ENCODE measurements at regions not wholly inside any gene's neighbourhood (a gene's known extent, or its start where the extent isn't known, plus 50 kb on each side); places are given as distances from the start of the nearest gene placed in this dataset.
"Not testable (repeated sequence)": the region's sequence is repeated elsewhere in the genome, so short reads cannot be mapped to it uniquely, and the experiment has no call there.

DNA sequence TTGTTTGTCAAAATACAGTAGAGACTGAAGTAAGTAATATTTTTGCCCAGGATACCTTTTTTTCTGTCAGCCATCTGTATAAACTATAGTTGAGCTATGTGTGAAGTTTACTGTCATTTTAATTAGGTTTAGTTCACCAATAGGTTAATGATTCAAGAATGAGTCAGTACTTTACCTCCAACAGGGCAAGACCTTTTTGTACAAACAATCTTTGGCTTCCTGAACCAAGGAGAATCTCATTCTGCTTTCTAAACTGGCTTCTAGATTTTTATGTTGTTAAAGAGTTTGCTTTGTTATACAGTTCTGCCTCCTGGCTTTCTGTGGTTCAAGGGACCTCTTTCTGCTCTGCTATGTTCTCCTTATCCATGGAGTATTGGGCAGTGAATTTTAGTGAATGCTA is 412.0 kb upstream of the NR3C2 start:
- no peak for DNase-seq

DNA sequence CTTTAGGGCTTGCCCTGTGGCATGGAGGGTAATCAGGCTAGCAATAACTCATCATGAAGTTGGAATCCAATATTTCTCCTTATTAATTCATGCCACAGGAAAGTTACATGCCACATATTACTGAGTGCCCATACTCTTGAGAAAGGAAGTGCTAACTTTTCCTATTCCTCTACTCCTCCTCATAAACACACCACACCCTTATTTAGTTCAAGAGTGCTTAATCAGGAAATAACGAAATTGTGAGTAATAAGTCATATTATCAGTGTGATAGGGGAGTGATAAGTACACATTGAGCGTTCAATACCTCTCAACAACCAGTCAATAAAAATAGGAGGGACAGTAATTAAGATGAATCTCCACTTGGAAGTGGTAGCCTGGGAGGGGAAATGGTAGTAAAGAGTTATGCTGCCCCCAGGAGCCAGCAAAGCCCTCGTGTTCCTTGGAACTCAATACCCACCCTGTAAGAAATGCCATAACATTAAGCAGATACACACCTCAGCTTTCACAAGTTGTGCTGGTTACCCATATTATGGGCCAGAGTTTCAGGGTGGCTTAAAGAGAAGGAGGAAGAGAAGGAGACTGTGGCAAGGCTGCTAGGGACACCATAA is 410.0 kb upstream of the NR3C2 start:
- DNase-seq: no peak

DNA sequence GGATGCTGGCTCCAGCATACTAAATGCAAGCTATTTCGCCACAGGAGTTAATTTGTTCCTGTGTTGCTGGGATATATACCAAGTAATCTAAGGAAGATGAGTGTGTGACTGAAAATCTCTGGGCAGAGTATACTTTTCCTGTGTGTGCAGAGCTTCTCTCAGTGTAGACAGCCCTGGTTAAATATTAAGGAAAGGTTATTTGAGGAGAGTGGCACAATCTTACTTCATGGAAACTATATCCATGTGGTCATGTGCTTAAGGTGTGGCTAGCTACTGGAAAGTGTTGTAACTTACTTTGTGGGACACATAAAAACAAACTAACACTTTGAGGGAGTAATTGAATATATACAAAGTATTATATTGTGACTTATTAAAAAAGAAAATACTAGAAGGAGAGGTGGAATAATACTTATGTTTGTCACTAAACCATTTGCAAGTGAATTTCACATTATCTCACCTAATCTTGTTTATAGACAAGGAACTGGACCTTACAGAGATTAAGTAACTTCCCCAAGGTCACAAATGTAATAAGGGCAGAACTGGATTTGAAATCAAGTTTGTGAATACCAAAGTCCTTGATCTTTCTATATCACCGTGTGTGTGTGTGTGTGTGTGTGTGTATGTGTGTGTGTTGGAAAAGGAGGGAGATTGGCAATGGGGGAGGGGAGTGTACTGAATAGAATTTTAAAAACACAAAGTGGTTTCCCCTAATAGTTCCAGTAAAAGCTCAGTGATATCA is 408.2 kb upstream of the NR3C2 start:
- no peak for DNase-seq

DNA sequence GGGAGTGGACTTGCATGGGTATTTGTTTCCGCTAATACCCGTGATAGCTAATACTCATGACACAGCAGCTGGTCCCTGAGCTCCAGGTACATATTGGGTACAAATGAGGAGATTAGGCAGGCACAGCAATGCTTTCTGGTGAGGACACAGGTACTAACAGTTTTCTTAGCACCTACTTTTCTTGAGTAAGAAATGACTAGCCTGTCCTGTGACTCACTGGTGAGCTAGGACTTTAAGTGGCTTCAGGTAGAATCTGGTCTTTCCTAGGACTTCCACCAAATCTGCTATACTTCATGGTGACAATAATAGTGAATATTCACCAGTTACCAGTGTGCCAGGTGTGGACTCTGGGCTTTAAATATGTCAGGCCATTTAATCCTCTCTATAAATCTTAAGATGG is 407.4 kb upstream of the NR3C2 start:
- no peak for DNase-seq

GRCh38 chr4:148847544-148848255 is 405.5 kb upstream of the NR3C2 start:
- no peak for DNase-seq

DNA sequence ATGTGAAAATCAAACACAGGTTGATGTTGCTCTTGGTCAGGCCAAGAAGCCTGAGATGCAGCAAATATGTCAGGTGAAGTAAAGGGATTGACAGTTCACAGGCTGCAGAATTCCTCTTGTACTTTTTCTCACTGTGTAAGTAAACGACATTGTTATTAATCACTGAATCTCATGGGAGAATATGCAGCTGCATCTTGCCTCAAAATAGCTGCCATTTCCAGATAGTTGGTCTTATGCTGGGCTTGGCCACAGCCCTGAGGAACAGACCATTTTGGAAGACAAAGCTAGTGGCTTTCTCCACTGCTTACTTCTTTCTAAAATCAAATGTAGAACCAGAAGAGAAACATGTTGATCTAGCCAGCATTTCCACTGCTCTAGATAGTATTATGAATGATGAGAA is 403.4 kb upstream of the NR3C2 start:
- no peak for DNase-seq

DNA sequence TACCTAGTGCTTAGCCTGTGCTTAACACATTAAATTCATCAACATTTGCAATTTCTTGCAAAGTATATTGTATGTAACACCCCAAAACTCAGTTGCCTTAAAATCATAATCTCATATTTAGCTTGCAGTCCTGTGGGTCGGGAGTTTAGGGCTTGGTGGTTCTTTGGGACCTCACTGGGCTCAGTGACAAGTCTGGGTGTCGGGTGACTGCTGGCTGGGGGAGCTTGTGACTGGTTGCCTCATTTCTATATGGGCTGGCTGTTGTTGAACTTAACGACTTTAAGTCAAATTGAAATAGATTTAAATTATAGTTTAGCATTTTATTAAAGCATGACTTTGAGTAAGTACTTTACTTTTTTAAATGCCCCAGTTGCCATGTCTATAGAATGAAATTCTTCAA is 401.4 kb upstream of the NR3C2 start:
- DNase-seq: no peak

GRCh38 chr4:148842843-148843242 is 400.6 kb upstream of the NR3C2 start:
- no peak for DNase-seq

DNA sequence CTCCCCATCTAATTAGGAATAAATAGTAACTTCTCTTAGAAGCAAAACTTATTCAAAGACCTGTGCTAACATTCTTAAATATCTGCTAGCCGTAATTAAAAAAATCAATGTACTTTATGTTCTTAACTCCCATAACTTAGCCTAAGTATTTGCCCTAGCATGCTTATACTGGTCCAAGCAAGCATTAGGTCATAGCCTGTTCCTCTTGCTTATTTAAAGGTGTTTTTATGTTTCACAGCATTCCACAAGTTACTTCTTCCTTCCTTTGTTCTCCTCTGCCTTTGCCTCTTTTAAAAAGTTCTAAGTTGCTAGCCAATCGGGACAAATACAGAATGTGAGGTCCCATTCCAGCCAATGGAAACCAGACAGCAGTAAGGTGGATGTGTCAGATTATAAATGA is 395.4 kb upstream of the NR3C2 start:
- DNase-seq: not testable (repeated sequence)

DNA sequence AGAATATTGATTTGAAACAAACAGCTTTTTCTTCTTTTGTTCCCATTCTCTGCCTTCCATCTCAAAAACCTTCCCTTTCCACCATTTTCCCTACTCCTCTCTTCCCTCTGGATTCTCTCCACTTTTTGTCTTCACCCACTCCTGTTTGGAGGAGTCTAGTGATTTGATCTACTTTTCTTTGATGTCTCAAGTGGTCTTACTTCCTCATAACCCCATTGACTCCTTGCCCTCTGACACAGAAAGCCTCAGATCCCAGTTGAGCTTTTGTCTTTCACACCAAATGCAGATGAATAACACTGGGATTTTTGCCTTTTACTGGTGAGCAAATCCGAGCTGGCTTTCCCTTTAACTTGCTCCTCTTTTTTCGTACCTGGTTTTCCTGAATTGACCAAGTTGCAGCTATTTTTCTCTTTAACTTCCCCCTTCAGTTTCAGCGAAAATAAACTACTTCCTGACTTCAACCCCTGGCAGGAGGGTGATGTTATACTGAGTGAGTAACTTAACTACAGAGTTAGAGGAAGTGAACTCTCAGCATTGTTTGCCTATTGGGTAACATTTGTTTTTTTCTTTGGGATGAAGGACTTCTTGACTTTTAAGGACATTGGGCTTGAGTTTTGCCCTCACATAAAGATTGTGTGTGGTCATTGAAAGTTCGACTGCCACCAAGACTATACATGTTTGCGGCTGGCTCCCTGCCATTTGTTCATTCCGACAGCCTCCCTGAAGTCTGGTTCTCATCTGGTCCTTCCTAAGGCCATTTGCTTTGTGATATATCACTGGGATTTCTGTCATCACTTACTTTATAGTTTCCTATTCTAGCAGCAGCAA is 392.8 kb upstream of the NR3C2 start:
- DNase-seq: peak; percentile 70 to 85 (median 80)

DNA sequence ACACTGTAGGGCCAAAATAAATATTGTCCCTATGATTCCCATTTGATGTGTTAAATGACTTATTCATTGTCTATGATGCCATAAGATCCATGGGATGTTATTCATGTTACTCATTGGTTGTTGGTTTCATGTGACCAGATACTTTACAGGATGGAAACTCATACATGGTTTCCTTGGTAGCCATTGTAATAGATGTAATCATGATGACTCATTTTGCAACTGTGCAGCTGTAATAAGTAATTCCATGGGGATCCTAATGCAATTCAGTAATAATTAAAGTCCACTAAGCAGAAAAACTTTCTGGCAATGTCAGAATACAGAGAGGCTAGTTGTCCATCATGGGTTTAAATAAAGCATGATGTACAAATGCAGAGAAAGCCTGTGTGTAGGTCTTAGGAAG is 389.7 kb upstream of the NR3C2 start:
- DNase-seq: peak in 2 of 3 donors; percentile 41 to 61

DNA sequence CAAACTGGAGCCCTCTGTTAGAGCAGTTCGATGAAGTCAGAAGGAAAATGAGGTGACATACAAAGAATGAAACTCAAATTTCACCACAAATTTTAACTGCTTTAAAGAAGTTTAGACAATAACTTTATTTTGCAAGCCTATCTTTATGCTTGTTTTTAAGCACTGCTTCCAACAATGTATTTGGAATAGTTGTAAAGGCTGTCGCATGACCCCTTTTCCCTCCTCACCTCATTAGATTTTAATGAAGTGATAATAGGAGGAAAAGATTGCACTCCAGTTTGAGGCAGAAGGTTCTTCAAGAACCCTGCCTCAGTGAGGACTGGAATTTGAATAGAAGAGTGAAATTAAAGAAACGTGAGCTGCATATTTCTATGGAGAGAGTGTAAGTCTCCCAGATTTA is 386.1 kb upstream of the NR3C2 start:
- DNase-seq: no peak

DNA sequence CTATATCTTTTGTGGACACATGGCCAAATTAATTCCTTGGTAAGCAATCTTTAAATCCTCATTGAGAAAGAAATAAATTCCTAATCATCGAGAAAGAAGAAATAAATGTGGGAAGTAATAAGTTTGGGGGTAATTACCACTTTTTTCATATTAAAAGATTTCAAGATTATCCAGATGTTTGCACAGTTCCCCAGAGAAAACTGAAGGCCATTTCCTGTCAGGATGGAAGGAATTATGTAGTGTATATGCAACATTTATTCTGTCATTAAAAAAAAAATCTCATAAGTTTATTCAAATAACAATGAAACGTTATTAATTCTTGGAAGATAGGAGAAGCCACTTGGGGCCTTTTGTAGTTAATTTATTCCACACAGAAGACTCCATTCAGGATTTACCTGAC is 385.6 kb upstream of the NR3C2 start:
- DNase-seq: no peak

GRCh38 chr4:148823419-148823769 is 381.2 kb upstream of the NR3C2 start:
- no peak for DNase-seq

DNA sequence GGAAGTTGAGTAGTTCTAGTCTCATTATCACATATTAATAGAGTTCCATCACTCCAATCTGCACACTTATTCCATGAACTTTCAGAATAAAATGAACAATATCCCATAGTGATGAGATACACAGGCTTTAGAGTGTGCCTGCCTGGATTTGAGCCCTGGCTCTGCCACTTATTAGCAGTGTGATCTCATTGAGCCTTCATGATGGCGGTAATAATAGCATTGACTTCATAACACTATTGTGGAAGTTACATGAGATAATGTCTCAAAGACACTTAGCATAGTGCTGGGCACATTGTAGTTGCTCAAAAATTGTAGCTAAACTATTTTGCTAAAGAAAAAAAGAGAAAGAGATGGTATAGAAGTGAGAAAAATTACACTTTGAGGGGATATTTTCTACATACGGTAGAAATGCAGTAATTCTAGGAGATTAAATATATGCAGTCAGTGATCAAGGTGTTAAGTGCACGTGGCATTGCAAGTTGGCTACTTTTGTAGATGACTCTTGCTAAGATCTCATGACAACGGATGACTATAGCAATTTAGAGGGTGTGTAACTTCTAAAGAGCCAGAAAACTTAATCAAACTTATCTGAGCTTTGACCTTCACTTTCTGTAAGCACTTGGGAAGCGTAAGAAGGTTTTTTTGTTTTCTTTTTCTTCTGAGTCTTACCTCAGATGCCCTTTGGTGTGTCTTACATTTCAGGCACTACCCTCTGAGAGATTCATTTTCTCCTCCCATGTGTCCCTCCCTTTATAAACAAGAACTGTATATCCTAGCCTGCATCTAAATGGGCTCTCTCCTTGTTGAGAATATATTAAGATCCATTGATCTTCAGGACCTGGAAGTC is 380.6 kb upstream of the NR3C2 start:
- DNase-seq: no peak

DNA sequence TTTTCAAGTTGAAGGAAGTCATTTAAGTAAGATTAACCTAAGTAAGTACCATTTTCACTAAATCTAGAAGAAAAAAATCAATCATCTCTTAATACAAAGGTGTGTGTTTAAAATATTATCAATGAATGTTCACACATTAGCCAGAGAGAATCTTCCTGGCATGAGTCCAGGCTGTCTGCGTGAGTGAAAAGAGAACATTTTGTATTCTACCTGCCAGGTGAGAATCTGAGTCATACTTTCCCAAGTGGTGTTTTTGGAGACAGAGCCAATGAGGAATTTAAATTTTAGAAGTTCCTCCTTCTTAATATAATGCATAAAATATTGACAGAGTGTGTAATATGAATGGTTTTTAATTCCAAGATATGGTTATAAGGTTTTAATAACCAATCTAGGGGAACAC is 371.8 kb upstream of the NR3C2 start:
- no peak for DNase-seq

- no peak for DNase-seq
Measured at GRCh38 chr4:148813289-148813688, 371.1 kb upstream of the NR3C2 start.

- DNase-seq: no peak
Measured at GRCh38 chr4:148812101-148812500, 369.9 kb upstream of the NR3C2 start.

- DNase-seq: no peak
Measured at GRCh38 chr4:148810461-148810860, 368.2 kb upstream of the NR3C2 start.

- no peak for DNase-seq
Measured at GRCh38 chr4:148808416-148808815, 366.2 kb upstream of the NR3C2 start.

GRCh38 chr4:148800940-148801339 is 358.7 kb upstream of the NR3C2 start:
- no peak for DNase-seq

- DNase-seq: no peak
Measured at GRCh38 chr4:148800336-148800885, 358.2 kb upstream of the NR3C2 start.

Measured in suppressor macrophage treated with lipopolysaccharide for 1 hour (primary cell).